ENCODE measurements at regions not wholly inside any gene's neighbourhood (a gene's known extent, or its start where the extent isn't known, plus 50 kb on each side); places are given as distances from the start of the nearest gene placed in this dataset.
"Not testable (repeated sequence)": the region's sequence is repeated elsewhere in the genome, so short reads cannot be mapped to it uniquely, and the experiment has no call there.

DNA sequence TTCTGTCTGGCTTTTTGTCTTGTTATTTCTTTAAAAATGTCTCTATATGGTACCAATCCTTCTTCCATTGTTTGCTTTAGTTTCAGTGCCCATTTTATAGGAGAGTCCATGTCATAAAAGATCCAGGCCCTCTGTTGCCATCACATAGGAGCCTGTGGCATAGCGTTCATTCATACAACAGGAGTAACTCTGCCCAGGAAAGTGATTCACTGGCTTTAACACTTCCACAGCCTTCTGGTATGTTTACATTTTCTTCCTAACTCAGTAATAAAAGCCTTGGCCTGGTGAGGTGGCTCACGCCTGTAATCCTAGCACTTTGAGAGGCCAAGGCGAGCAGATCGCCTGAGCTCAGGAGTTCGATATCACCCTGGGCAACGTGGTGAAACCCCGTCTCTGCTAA is 519.3 kb upstream of the PTGER4 start:
- DNase-seq (ENCODE audit: low read depth in 4 of 4, low spot score in 1 of 4) = no peak

- DNase-seq (ENCODE audit: low read depth in 4 of 4, low spot score in 1 of 4) = no peak
Observed at GRCh38 chr5:40154194-40154593, 525.5 kb upstream of the PTGER4 start.

DNA sequence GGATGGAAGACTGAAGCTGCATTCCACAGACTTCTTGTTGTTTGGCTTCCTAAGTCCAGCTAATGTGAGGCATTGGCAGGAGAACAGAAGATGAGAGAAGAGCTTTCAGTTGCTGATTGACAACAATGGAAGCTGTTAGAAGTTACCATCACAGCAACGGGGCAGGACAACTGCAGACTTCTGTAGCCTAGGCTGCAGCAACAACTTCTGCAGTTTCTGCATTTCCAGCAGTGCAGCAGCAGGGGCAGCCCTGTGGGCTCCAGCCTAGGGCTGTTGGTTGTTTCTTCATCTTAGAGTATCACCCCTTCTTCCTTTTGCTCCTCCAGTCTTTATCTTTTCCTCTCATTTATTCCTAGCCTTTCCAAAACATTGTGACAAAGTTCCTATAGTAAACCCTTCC is 528.8 kb upstream of the PTGER4 start:
- DNase-seq (ENCODE audit: low read depth in 4 of 4, low spot score in 1 of 4) = no peak

GRCh38 chr5:40141896-40142295 is 537.8 kb upstream of the PTGER4 start:
- DNase-seq (ENCODE audit: low read depth in 4 of 4, low spot score in 1 of 4) = no peak

- no peak for DNase-seq (ENCODE audit: low read depth in 4 of 4, low spot score in 1 of 4)
Observed at GRCh38 chr5:40141418-40141817, 538.3 kb upstream of the PTGER4 start.

DNA sequence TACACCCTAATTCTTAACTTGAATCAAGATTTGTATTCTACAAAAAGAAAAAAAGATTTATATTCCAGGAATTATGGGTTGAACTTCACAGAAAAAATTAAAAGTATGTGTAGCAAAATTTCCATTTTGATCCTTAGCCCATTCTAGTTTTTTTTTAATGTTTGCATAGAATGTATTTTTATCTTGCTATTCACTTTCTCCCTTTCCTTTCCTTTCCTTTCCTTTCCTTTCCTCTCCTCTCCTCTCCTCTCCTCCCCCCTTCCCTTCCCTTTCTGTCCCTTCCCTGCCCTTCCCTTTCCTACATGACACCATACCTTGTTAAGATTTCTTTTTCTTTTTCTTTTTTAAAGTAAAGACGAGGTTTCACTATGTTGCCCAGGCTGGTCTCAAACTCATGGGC is 542.5 kb upstream of the PTGER4 start:
- DNase-seq (ENCODE audit: low read depth in 4 of 4, low spot score in 1 of 4) = no peak

- DNase-seq (ENCODE audit: low read depth in 4 of 4, low spot score in 1 of 4) = no peak
Observed at GRCh38 chr5:40134883-40135520, 544.7 kb upstream of the PTGER4 start.

GRCh38 chr5:40124367-40124766 is 555.3 kb upstream of the PTGER4 start:
- no peak for DNase-seq (ENCODE audit: low read depth in 4 of 4, low spot score in 1 of 4)

- DNase-seq (ENCODE audit: low read depth in 4 of 4, low spot score in 1 of 4) = no peak
Observed at GRCh38 chr5:40121236-40121635, 558.5 kb upstream of the PTGER4 start.

DNA sequence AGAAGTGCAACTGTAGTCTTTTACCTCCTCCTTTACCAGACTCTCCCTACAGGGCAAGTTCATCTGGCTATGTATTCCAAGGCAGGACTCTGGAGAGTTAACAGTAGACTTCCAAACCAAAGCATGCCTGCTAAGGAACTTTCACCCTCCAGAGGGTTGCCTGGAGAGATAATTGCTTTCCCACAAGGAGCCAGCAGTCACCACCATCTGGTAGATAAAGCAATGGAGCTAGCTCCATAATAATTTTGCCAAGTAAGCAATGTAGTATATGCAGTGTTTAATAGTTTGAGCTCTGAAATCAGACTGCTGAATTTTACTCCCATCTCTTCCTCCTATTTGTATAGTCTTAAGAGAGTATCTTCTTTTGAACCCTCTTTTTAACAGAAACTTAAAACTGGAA is 566.8 kb upstream of the PTGER4 start:
- DNase-seq (ENCODE audit: low read depth in 4 of 4, low spot score in 1 of 4) = no peak

DNA sequence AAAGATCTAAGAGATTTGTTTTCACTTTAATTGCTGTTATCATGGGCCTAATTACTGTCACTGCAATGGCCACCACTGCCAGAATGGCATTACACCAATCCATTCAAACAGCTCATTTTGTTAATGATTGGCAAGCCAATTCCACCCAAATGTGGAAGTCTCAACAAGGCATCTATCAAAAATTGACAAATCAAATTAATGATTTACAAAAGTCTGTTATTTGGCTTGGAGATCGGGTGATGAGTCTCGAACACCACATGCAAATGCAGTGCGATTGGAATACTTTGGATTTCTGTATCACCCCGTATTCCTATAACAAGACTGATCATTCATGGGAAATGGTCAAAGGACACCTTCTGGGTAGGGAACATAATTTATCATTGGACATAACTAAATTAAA is 568.7 kb upstream of the PTGER4 start:
- DNase-seq (ENCODE audit: low read depth in 4 of 4, low spot score in 1 of 4) = not testable (repeated sequence)

- DNase-seq (ENCODE audit: low read depth in 4 of 4, low spot score in 1 of 4) = not testable (repeated sequence)
Observed at GRCh38 chr5:40108764-40109390, 570.8 kb upstream of the PTGER4 start.

DNA sequence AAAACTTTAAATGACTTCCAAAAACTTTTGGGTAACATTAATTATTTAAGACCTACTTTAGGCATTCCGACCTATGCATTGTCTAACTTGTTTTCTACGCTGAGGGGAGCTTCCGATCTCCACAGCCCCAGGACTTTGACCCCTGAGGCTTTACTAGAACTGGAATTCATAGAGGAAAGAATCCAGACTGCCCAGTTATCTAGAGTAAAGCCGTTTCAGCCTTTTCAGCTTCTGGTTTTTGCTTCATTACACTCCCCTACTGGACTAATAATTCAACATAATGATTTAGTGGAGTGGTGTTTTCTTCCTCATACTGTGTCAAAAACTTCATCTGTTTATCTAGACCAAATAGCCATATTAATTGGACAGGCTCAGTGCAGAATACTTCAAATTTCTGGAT is 571.9 kb upstream of the PTGER4 start:
- DNase-seq (ENCODE audit: low read depth in 4 of 4, low spot score in 1 of 4) = not testable (repeated sequence)

- no peak for DNase-seq (ENCODE audit: low read depth in 4 of 4, low spot score in 1 of 4)
Observed at GRCh38 chr5:40106847-40107246, 572.9 kb upstream of the PTGER4 start.

GRCh38 chr5:40098313-40098712 is 581.4 kb upstream of the PTGER4 start:
- no peak for DNase-seq (ENCODE audit: low read depth in 4 of 4, low spot score in 1 of 4)

- no peak for DNase-seq (ENCODE audit: low read depth in 4 of 4, low spot score in 1 of 4)
Observed at GRCh38 chr5:40093550-40093949, 586.2 kb upstream of the PTGER4 start.

- no peak for DNase-seq (ENCODE audit: low read depth in 4 of 4, low spot score in 1 of 4)
Observed at GRCh38 chr5:40089269-40089668, 590.4 kb upstream of the PTGER4 start.

DNA sequence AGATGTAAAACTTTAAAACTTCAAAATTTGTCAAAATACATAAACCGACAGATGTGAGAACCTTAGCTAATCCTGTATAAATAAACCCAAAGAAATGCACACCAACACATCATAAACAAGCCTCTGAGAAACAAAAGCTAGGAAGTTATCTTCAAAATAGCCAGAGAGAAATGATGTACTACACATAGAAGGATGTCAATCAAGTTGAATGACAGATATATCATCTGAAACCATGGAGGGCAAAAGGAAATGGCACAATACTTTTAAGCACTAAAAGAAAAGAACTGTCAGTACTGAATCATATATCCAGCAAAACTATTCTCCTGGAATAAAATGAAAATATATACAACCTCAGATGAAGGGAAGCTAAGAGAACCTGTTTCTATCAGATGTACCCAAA is 595.1 kb upstream of the PTGER4 start:
- DNase-seq (ENCODE audit: low read depth in 4 of 4, low spot score in 1 of 4) = no peak

- no peak for DNase-seq (ENCODE audit: low read depth in 4 of 4, low spot score in 1 of 4)
Observed at GRCh38 chr5:40082313-40082712, 597.4 kb upstream of the PTGER4 start.

DNA sequence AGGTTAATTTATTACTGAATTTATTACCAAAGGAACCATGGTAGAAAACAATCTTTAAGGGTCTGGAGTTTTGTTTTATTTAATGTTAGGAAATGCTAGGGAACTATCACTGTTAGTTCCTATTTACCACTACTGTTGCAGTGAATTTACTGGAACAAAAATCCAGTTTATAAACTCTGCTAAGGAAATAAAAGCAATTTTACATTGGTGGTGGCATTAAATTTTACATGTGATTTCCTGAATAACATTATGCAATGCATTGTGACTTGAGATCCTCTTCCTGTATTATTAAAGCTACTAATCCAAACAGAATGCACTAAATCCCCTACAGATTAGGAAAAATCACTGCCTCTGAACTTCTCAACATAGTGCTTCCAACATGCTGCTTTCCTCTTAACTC is 599.5 kb upstream of the PTGER4 start:
- DNase-seq (ENCODE audit: low read depth in 4 of 4, low spot score in 1 of 4) = no peak

- no peak for DNase-seq (ENCODE audit: low read depth in 4 of 4, low spot score in 1 of 4)
Observed at GRCh38 chr5:40078898-40079575, 600.7 kb upstream of the PTGER4 start.

GRCh38 chr5:40074826-40075225 is 604.9 kb upstream of the PTGER4 start:
- DNase-seq (ENCODE audit: low read depth in 4 of 4, low spot score in 1 of 4) = no peak

GRCh38 chr5:40073927-40074326 is 605.8 kb upstream of the PTGER4 start:
- DNase-seq (ENCODE audit: low read depth in 4 of 4, low spot score in 1 of 4) = no peak
